Ammon's horn (tissue), 1 donor: ENCODE measurements at regions not wholly inside any gene's neighbourhood (a gene's known extent, or its start where the extent isn't known, plus 50 kb on each side); places are given as distances from the start of the nearest gene placed in this dataset.
"Not testable (repeated sequence)": the region's sequence is repeated elsewhere in the genome, so short reads cannot be mapped to it uniquely, and the experiment has no call there.

Source experiments
- DNase-seq: peaks from one replicate; pipeline ENCODE4 v3.0.0-alpha.2; 2016; ENCODE audit warnings: low spot score

GRCh38 chr1:232134365-232134764 is 495.6 kb downstream of the SIPA1L2 start:
- DNase-seq = no peak

- DNase-seq = no peak
Observed at GRCh38 chr1:232132572-232132971, 497.4 kb downstream of the SIPA1L2 start.

GRCh38 chr1:232131715-232132391 is 498.1 kb downstream of the SIPA1L2 start:
- no peak for DNase-seq

GRCh38 chr1:232130815-232131480 is 499.0 kb downstream of the SIPA1L2 start:
- DNase-seq = no peak

GRCh38 chr1:232127190-232127589 is 500.6 kb downstream of the DISC1 start:
- no peak for DNase-seq

- no peak for DNase-seq
Observed at GRCh38 chr1:232123775-232124659, 497.4 kb downstream of the DISC1 start.

- DNase-seq = not testable (repeated sequence)
Observed at GRCh38 chr1:232117903-232118302, 491.3 kb downstream of the DISC1 start.

- no peak for DNase-seq
Observed at GRCh38 chr1:232114985-232115384, 488.4 kb downstream of the DISC1 start.

GRCh38 chr1:232112076-232112475 is 485.5 kb downstream of the DISC1 start:
- DNase-seq = no peak

- DNase-seq = no peak
Observed at GRCh38 chr1:232111611-232112010, 485.0 kb downstream of the DISC1 start.

- DNase-seq = no peak
Observed at GRCh38 chr1:232110281-232111090, 483.9 kb downstream of the DISC1 start.

- no peak for DNase-seq
Observed at GRCh38 chr1:232109391-232109790, 482.8 kb downstream of the DISC1 start.

GRCh38 chr1:232108598-232108997 is 482.0 kb downstream of the DISC1 start:
- DNase-seq = no peak

- DNase-seq = no peak
Observed at GRCh38 chr1:232106415-232106814, 479.8 kb downstream of the DISC1 start.

- no peak for DNase-seq
Observed at GRCh38 chr1:232105561-232105960, 479.0 kb downstream of the DISC1 start.

GRCh38 chr1:232101231-232101630 is 474.6 kb downstream of the DISC1 start:
- no peak for DNase-seq

- DNase-seq = no peak
Observed at GRCh38 chr1:232096751-232097150, 470.2 kb downstream of the DISC1 start.
